OCI-LY1 (cell line): ENCODE measurements at regions not wholly inside any gene's neighbourhood (a gene's known extent, or its start where the extent isn't known, plus 50 kb on each side); places are given as distances from the start of the nearest gene placed in this dataset.

Source experiments
- EZH2 ChIP-seq: fragments of 200-600 bp; sonication (generic), shearing (Covaris generic); IDR thresholded peaks from 2 replicates; pipeline ENCODE4 v1.8.0; 2017; ENCODE audit warnings: borderline replicate concordance, mixed run types, mild to moderate bottlenecking, antibody characterized with exemption, low read length, moderate library complexity, mixed read lengths
- TF ChIP-seq, protein P1 (sequence below): fragments of 200-600 bp; sonication (generic), shearing (Covaris generic); IDR thresholded peaks from 2 replicates; pipeline ENCODE4 v1.5.1; 2017; ENCODE audit warnings: mild to moderate bottlenecking, antibody characterized with exemption, low read length, moderate library complexity, mixed read lengths

DNA sequence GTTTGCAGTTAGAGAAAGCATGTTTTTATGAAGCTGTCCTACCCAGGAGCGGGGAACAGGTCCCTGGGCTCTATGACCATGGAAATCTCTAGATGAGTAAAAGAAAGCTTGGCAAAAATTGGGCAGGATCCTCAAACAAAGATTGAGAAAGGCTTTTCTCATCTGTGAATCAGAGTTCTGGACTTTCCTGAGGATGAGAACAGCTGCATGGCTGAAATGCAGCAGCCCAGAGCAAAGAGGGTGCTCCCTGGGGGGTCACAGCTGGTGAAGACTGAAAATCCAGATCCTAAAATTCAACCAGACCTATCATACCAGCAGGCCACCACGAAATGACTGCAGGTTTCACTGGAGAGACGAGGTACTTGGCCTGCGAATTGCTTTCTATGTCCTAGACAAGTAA is 65.7 kb upstream of the APP start:
- TF ChIP-seq EZH2 = no peak
- TF ChIP-seq, protein P1, sequence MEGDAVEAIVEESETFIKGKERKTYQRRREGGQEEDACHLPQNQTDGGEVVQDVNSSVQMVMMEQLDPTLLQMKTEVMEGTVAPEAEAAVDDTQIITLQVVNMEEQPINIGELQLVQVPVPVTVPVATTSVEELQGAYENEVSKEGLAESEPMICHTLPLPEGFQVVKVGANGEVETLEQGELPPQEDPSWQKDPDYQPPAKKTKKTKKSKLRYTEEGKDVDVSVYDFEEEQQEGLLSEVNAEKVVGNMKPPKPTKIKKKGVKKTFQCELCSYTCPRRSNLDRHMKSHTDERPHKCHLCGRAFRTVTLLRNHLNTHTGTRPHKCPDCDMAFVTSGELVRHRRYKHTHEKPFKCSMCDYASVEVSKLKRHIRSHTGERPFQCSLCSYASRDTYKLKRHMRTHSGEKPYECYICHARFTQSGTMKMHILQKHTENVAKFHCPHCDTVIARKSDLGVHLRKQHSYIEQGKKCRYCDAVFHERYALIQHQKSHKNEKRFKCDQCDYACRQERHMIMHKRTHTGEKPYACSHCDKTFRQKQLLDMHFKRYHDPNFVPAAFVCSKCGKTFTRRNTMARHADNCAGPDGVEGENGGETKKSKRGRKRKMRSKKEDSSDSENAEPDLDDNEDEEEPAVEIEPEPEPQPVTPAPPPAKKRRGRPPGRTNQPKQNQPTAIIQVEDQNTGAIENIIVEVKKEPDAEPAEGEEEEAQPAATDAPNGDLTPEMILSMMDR = no peak
